ENCODE measurements at regions not wholly inside any gene's neighbourhood (a gene's known extent, or its start where the extent isn't known, plus 50 kb on each side); places are given as distances from the start of the nearest gene placed in this dataset.

DNA sequence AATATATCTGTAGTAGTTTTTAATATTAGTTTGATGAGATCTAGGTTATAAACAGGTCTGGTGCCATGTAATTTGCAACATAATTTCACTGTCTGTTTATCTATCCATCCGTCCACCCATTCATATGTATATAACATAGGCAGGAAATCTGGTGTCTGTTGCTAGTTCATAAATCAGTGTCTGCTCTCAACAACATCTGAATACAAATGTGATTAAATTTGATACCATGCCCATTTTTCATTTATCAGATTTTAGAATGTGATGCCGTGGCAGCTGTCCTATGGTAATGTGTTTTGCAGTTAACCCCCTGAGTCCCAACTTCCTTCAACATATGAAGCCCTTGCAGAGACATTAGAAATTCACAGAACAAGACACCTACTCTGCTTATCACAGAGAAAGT, 228.4 kb downstream of the CMPK2 start:
- TF ChIP-seq, protein P1, sequence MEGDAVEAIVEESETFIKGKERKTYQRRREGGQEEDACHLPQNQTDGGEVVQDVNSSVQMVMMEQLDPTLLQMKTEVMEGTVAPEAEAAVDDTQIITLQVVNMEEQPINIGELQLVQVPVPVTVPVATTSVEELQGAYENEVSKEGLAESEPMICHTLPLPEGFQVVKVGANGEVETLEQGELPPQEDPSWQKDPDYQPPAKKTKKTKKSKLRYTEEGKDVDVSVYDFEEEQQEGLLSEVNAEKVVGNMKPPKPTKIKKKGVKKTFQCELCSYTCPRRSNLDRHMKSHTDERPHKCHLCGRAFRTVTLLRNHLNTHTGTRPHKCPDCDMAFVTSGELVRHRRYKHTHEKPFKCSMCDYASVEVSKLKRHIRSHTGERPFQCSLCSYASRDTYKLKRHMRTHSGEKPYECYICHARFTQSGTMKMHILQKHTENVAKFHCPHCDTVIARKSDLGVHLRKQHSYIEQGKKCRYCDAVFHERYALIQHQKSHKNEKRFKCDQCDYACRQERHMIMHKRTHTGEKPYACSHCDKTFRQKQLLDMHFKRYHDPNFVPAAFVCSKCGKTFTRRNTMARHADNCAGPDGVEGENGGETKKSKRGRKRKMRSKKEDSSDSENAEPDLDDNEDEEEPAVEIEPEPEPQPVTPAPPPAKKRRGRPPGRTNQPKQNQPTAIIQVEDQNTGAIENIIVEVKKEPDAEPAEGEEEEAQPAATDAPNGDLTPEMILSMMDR (IDR thresholded peaks at IDR 0.05; ENCODE audit: borderline replicate concordance, insufficient read depth, low read depth, low read length), result no peak
- H3K4me3 ChIP-seq (ENCODE audit: low read depth, low read length), result no peak overlapping the region

DNA sequence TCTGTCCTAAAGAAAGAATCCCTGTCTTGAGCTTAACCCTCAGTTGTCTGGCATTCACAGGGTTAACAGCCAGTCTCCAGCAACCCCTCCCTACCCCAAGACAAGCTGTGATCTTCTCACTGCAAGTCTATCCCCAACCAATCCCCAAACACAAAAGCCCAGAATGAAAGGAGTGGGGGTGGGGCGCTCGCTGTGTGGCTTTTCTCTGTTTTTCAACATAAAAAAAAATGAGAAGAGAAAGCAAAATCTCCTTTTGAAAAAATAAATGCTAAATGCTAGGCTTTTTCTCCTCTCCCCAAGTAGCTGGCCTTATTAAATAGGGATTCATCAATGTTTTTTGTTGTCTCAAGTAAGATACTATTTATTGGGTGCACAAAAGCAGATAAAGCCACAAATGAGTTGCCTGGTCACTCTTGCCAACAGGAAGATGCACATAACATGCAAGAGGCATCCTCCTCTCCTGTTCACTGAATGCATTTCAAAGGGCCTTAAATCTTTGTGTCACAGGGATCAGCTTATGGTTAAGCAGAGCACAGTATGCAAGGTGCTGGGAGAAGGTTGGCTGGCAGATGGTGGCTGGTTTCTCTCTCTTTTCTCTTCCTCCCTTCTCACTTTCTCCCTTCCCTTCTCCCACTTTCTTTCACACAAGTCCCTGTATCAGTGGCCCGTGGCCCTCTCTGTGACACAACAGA, 225.6 kb downstream of the CMPK2 start:
- H3K4me3 ChIP-seq (ENCODE audit: low read depth, low read length), result no peak overlapping the region
- TF ChIP-seq, protein P1 (IDR thresholded peaks at IDR 0.05; ENCODE audit: borderline replicate concordance, insufficient read depth, low read depth, low read length), result no peak

DNA sequence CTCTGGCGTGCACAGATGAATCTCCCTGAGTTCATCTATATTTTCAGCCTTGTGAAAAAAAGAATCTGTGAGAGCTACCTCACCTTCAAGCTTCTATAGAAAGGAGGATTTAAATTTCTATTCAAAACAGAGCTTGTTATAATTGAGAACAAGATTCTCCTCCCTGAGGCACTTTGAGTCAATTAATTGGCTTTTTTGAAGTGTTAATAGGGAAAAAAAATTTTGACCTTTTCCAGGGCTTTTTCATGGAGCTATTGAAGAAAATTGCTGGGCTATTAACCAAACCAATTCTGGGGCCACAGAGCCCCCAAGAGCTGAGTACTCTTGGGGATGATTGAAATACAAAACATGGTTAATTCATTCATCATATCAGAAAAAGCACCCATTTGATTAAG, 225.1 kb downstream of the CMPK2 start:
- TF ChIP-seq, protein P1 (IDR thresholded peaks at IDR 0.05; ENCODE audit: borderline replicate concordance, insufficient read depth, low read depth, low read length), result no peak
- H3K4me3 ChIP-seq (ENCODE audit: low read depth, low read length), result no peak overlapping the region

DNA sequence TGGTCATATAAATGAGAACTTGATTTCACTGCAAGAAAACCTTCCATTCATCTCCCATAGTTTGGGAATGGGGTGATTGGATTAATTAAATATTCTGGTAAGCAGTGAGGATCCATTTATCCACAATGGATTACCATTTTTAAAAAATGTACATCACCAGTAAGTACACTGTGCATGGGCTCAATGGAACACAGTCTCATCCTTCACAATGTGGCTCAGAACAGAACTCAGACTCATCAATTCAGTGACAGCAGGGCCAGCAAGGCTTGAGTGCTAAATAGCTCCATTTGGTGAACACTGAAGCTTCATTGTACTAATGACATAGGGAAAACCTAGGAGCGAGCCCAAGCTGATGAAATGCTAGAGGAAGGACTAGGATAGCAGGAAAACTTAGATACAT, 223.8 kb downstream of the CMPK2 start:
- H3K4me3 ChIP-seq (ENCODE audit: low read depth, low read length), result no peak overlapping the region
- TF ChIP-seq, protein P1 (IDR thresholded peaks at IDR 0.05; ENCODE audit: borderline replicate concordance, insufficient read depth, low read depth, low read length), result no peak

DNA sequence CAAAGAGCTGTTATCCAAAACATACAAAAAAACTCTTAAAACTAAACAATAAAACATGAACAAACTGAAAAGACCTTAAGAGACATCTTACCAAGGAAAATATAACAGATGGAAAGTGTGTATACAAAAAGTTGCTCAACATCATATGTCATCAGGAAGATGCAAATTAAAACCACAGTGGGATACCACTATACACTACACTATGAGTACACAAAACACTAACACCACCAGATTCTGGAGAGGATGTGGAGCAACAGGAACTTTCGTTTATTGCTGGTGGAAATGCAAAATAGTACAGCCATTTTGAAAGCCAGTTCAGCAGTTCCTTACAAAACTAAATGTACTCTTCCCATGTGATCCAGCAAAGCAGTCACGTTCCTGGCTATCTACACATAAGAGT, 221.4 kb downstream of the CMPK2 start:
- TF ChIP-seq, protein P1 (IDR thresholded peaks at IDR 0.05; ENCODE audit: borderline replicate concordance, insufficient read depth, low read depth, low read length), result no peak
- H3K4me3 ChIP-seq (ENCODE audit: low read depth, low read length), result no peak overlapping the region

DNA sequence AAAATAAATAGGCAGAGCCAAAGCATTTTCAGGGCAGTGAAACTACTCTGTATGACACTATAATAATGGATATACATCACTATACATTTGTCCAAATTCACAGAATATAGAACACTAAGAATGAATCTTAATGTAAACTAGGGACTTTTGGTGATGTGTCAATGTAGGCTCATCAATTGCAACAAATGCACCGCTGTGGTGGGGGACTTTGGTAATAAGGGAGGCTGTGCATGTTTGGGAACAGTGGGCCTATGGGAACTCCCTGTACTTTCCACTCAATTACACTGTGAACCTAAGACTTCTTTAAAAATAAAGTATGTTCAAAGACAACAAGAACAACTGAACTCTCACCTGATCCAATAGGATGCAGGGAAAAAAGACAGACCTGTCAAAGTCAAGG, 220.7 kb downstream of the CMPK2 start:
- TF ChIP-seq, protein P1 (IDR thresholded peaks at IDR 0.05; ENCODE audit: borderline replicate concordance, insufficient read depth, low read depth, low read length), result no peak
- H3K4me3 ChIP-seq (ENCODE audit: low read depth, low read length), result no peak overlapping the region

DNA sequence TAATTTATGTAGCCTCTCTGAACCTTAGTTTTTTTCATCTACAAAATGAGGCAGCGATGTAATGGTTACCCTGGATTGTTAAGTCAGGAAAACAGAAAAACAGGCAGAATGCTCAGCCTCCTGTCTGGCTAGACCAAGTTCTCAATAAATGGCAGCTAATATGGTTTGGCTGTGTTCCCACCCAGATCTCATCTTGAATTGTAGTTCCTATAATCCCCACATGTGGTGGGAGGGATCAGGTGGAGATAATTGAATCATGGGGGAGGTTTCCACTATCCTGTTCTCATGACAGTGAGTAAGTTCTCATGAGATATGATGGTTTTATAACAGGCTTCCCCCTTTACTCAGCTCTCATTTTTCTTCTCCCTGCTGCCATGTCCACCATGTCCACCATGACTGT, 220.0 kb downstream of the CMPK2 start:
- H3K4me3 ChIP-seq (ENCODE audit: low read depth, low read length), result no peak overlapping the region
- TF ChIP-seq, protein P1 (IDR thresholded peaks at IDR 0.05; ENCODE audit: borderline replicate concordance, insufficient read depth, low read depth, low read length), result no peak

All from GM12875 (cell line).